ENCODE measurements at regions not wholly inside any gene's neighbourhood (a gene's known extent, or its start where the extent isn't known, plus 50 kb on each side); places are given as distances from the start of the nearest gene placed in this dataset.

- TF ChIP-seq CTCF (conservative IDR thresholded peaks at IDR 0.05; ENCODE audit: low read depth, low read length) (0 out of 2 replicates have a peak, but pooled peaks have one; percentile 27), EZH2 (IDR thresholded peaks at IDR 0.05; ENCODE audit: low read length, unreplicated experiment) (no peak), EZH2phosphoT487 (IDR thresholded peaks at IDR 0.05; ENCODE audit: borderline replicate concordance, low read length) (no peak)
Observed at GRCh38 chr6:137724018-137724403, 143.0 kb upstream of the TNFAIP3 start.

Measured in PC-3 (cell line).